ENCODE measurements at regions not wholly inside any gene's neighbourhood (a gene's known extent, or its start where the extent isn't known, plus 50 kb on each side); places are given as distances from the start of the nearest gene placed in this dataset.

DNA sequence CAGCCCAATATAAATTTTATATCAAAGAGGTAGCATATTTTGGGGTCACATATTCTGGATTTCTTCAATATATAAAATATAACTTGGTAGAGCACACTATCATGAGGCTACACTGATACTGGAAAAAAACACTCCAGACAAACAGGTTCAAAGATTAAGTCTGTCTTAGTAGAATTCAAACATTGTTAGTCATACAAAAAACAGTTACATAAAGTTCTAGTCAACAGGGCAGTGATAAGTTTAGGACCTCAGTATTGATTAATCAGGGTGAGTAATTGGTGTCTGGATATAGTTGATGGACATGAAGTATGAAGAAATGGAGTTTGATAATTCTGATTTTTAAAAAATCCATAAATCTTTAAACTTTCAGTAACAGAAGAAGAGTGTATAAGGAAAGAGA is 1291.3 kb downstream of the FSTL5 start:
- Histone ChIP-seq H2AFZ (ENCODE audit: low read length) (no peak overlapping the region), H3K4me3 (ENCODE audit: extremely low read depth in 1 of 4, insufficient read depth in 2 of 4, low read depth in 3 of 4, low read length in 4 of 4) (no peak overlapping the region), H3K9me3 (ENCODE audit: insufficient read depth in 2 of 2, low read depth in 1 of 2, low read length in 1 of 2) (no peaks in the 10 kb centered on the region), H3K23me2 (ENCODE audit: low read depth, low read length) (no peaks in the 10 kb centered on the region; the same call in 1 of the 2 replicates), H3K27ac (ENCODE audit: low read depth, low read length) (no peak overlapping the region), H3K56ac (replicated peaks; ENCODE audit: insufficient read length, low read depth, low read length) (no peak overlapping the region), H4K91ac (replicated peaks; ENCODE audit: insufficient read length, low read length) (no peak overlapping the region), H2BK5ac (ENCODE audit: low read depth, low read length) (no peak overlapping the region), H4K20me1 (replicated peaks in 1 of 2; ENCODE audit: control insufficient read depth in 1 of 2, insufficient read depth in 2 of 2, low read length in 2 of 2) (no peaks in the 10 kb centered on the region), H2BK120ac (replicated peaks; ENCODE audit: low read depth, low read length) (no peak overlapping the region), H3K4me1 (replicated peaks in 1 of 4; ENCODE audit: control insufficient read depth in 3 of 4, insufficient read depth in 4 of 4, low read length in 3 of 4) (peaks cover 0 to 2% (median 0%) of the 10 kb centered on the region in 4 experiments; a peak in 1 of 7 replicates), H3K79me1 (ENCODE audit: low read depth, low read length) (no peaks in the 10 kb centered on the region), H3K18ac (ENCODE audit: extremely low read depth, low read length) (no peak overlapping the region), H3K4ac (replicated peaks; ENCODE audit: insufficient read length, low read depth, low read length) (no peak overlapping the region), H3K14ac (ENCODE audit: insufficient read length) (no peak overlapping the region), H3K4me2 (ENCODE audit: insufficient read depth in 1 of 2, low read depth in 2 of 2, low read length in 2 of 2) (no peak overlapping the region), H2BK20ac (ENCODE audit: low read length) (no peak overlapping the region), H3K27me3 (replicated peaks in 1 of 4; ENCODE audit: control insufficient read depth in 3 of 4, extremely low read depth in 1 of 4, insufficient read depth in 3 of 4, low read length in 3 of 4) (no peaks in the 10 kb centered on the region), H3K23ac (ENCODE audit: insufficient read length) (no peak overlapping the region), H3K9ac (replicated peaks in 1 of 4; ENCODE audit: extremely low read depth in 1 of 4, low read depth in 3 of 4, low read length in 3 of 4) (no peak overlapping the region), H3K36me3 (ENCODE audit: control insufficient read depth in 2 of 4, insufficient read depth in 4 of 4, low read length in 3 of 4) (no peaks in the 10 kb centered on the region), H4K5ac (ENCODE audit: insufficient read length, low read depth, low read length) (no peak overlapping the region), H2AK5ac (ENCODE audit: low read depth, low read length) (no peak overlapping the region), H2BK12ac (ENCODE audit: low read depth, low read length) (no peak overlapping the region), H3K79me2 (ENCODE audit: control insufficient read depth in 1 of 2, insufficient read depth in 2 of 2, low read length in 2 of 2) (no peaks in the 10 kb centered on the region), H2BK15ac (ENCODE audit: low read length) (no peak overlapping the region), H4K8ac (ENCODE audit: extremely low read depth, insufficient read depth, low read length) (no peak overlapping the region)
- TF ChIP-seq KDM1A (IDR thresholded peaks at IDR 0.05; ENCODE audit: borderline replicate concordance, low read length) = no peak
- TF ChIP-seq MAFK (IDR thresholded peaks at IDR 0.05; ENCODE audit: low read depth, low read length) = no peak
- TF ChIP-seq, protein P1, sequence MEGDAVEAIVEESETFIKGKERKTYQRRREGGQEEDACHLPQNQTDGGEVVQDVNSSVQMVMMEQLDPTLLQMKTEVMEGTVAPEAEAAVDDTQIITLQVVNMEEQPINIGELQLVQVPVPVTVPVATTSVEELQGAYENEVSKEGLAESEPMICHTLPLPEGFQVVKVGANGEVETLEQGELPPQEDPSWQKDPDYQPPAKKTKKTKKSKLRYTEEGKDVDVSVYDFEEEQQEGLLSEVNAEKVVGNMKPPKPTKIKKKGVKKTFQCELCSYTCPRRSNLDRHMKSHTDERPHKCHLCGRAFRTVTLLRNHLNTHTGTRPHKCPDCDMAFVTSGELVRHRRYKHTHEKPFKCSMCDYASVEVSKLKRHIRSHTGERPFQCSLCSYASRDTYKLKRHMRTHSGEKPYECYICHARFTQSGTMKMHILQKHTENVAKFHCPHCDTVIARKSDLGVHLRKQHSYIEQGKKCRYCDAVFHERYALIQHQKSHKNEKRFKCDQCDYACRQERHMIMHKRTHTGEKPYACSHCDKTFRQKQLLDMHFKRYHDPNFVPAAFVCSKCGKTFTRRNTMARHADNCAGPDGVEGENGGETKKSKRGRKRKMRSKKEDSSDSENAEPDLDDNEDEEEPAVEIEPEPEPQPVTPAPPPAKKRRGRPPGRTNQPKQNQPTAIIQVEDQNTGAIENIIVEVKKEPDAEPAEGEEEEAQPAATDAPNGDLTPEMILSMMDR (IDR thresholded peaks at IDR 0.05; ENCODE audit: control extremely low read depth in 1 of 3, insufficient read depth in 1 of 3, low read depth in 1 of 3, low read length in 3 of 3) = no peak
- no peak for TF ChIP-seq BACH1 (IDR thresholded peaks at IDR 0.05; ENCODE audit: low read length)
- TF ChIP-seq KDM4A (IDR thresholded peaks at IDR 0.05; ENCODE audit: low read depth, low read length, severe bottlenecking) = no peak
- TF ChIP-seq POU5F1 (IDR thresholded peaks at IDR 0.05; ENCODE audit: low read depth, low read length) = no peak
- TF ChIP-seq TAF7 (optimal IDR thresholded peaks at IDR 0.05; ENCODE audit: borderline replicate concordance, low read depth, low read length) = no peak
- TF ChIP-seq EP300 (IDR thresholded peaks at IDR 0.05; ENCODE audit: borderline replicate concordance in 1 of 2, low read depth in 2 of 2, low read length in 2 of 2) = no peak
- TF ChIP-seq RNF2 (IDR thresholded peaks at IDR 0.05; ENCODE audit: borderline replicate concordance, low read depth, low read length, missing control alignments, poor library complexity, severe bottlenecking) = no peak
- TF ChIP-seq SIRT6 (IDR thresholded peaks at IDR 0.05; ENCODE audit: low read length) = no peak
- TF ChIP-seq TBP (IDR thresholded peaks at IDR 0.05; ENCODE audit: low read depth, low read length) = no peak
- no peak for TF ChIP-seq POLR2AphosphoS5 (IDR thresholded peaks at IDR 0.05; ENCODE audit: low read depth, low read length)
- CTCF ChIA-PET (ENCODE audit: partially characterized antibody) = no interaction called here
- FAIRE-seq (no peak), DNase-seq (ENCODE audit: low read depth in 1 of 2, low spot score in 2 of 2) (no peak)
- POLR2A ChIA-PET (ENCODE audit: partially characterized antibody) = no interaction called here

Data from H1 (cell line).